Vagina (tissue), 2 donors: ENCODE measurements at regions not wholly inside any gene's neighbourhood (a gene's known extent, or its start where the extent isn't known, plus 50 kb on each side); places are given as distances from the start of the nearest gene placed in this dataset.

Experiments
- DNase-seq, 2 donors: peaks; one replicate each; pipeline ENCODE4 v3.0.0-alpha.2; 2017; ENCODE audit errors: extremely low spot score in 2 of 2
- H3K27ac ChIP-seq: fragments of 200-600 bp; sonication (generic); one replicate; pipeline ENCODE4 v1.5.1; 2019
- H3K27me3 ChIP-seq: fragments of 200-600 bp; sonication (generic); one replicate; pipeline ENCODE4 v1.5.1; 2019
- H3K36me3 ChIP-seq, 2 donors: fragments of 200-600 bp; sonication (generic); one replicate each; pipeline ENCODE4 v1.5.1; 2017 to 2019
- H3K4me1 ChIP-seq: fragments of 200-600 bp; sonication (generic); one replicate; pipeline ENCODE4 v1.5.1; 2019
- H3K4me3 ChIP-seq, 2 donors: fragments of 200-600 bp; sonication (generic); 1 replicate in 1 of 2; 2 replicates in 1 of 2; pipeline ENCODE4 v1.5.1; 2016 to 2019
- H3K9me3 ChIP-seq: fragments of 200-600 bp; sonication (generic); one replicate; pipeline ENCODE4 v1.5.1; 2019
- CTCF ChIP-seq, 3 experiments: fragments of 450-650 bp in 2 of 3; fragments of 200-600 bp in 1 of 3; sonication (generic) in 1 of 3; IDR thresholded peaks; one replicate each; pipeline ENCODE4 v1.5.1; 2017 to 2019; ENCODE audit warnings: antibody characterized with exemption in 3 of 3, mild to moderate bottlenecking in 2 of 3, moderate library complexity in 2 of 3
- POLR2A ChIP-seq, 2 donors: fragments of 450-650 bp; IDR thresholded peaks; one replicate each; pipeline ENCODE4 v1.6.1; 2017; ENCODE audit warnings: antibody characterized with exemption in 2 of 2, mild to moderate bottlenecking in 2 of 2, moderate library complexity in 2 of 2
- POLR2AphosphoS5 ChIP-seq, 2 donors: sonication (generic); formaldehyde crosslinking; IDR thresholded peaks; one replicate each; pipeline ENCODE4 v1.9.0; 2017; ENCODE audit warnings: antibody characterized with exemption in 2 of 2, mild to moderate bottlenecking in 2 of 2, low read depth in 1 of 2; ENCODE audit not compliant: insufficient read depth in 1 of 2
- intact Hi-C: fragments of 100-400 bp; cut with DNase I; formaldehyde crosslinking; loops from one replicate; pipeline ENCODE4 v1.15.1; 2023

GRCh38 chr17:33352526-33352925 is 59.4 kb upstream of the ASIC2 start:
- Histone ChIP-seq H3K4me3 (no peak overlapping the region), H3K27ac (no peak overlapping the region), H3K9me3 (no peaks in the 10 kb centered on the region), H3K4me1 (no peaks in the 10 kb centered on the region), H3K36me3 (no peaks in the 10 kb centered on the region), H3K27me3 (no peaks in the 10 kb centered on the region)
- intact Hi-C loops = no loop called here
- TF ChIP-seq POLR2A (IDR thresholded peaks at IDR 0.05) (no peak), POLR2AphosphoS5 (IDR thresholded peaks at IDR 0.05; ENCODE audit: insufficient read depth in 1 of 2, low read depth in 1 of 2) (no peak), CTCF (IDR thresholded peaks at IDR 0.05) (no peak)
- DNase-seq = no peak

DNA sequence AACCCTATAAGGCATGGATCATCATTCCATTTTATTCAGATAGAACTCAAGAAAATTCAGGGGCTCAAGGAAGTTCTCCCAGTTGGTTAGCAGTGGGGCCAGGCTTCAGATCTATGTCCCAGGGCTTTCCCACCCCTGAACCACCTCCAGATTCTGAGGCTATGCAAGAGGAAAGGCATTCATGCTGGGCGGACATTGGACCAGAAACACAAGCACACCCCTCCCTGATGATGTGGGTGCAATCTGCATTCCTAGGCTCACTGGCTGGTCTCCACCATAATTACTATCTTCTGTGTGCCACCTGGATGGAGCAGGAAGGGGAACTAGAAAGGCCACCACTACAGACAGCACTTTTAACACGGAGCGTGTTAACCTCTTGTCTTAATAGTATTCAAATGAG is 63.2 kb upstream of the ASIC2 start:
- no peaks in the 10 kb centered on the region for H3K27me3 ChIP-seq
- intact Hi-C loops = no loop called here
- H3K9me3 ChIP-seq = no peaks in the 10 kb centered on the region
- TF ChIP-seq POLR2AphosphoS5 (IDR thresholded peaks at IDR 0.05; ENCODE audit: insufficient read depth in 1 of 2, low read depth in 1 of 2) = no peak
- no peak for TF ChIP-seq POLR2A (IDR thresholded peaks at IDR 0.05)
- TF ChIP-seq CTCF (IDR thresholded peaks at IDR 0.05) = no peak
- H3K4me3 ChIP-seq = no peak overlapping the region
- no peaks in the 10 kb centered on the region for H3K4me1 ChIP-seq
- DNase-seq = no peak
- H3K27ac ChIP-seq = no peak overlapping the region
- H3K36me3 ChIP-seq = no peaks in the 10 kb centered on the region

DNA sequence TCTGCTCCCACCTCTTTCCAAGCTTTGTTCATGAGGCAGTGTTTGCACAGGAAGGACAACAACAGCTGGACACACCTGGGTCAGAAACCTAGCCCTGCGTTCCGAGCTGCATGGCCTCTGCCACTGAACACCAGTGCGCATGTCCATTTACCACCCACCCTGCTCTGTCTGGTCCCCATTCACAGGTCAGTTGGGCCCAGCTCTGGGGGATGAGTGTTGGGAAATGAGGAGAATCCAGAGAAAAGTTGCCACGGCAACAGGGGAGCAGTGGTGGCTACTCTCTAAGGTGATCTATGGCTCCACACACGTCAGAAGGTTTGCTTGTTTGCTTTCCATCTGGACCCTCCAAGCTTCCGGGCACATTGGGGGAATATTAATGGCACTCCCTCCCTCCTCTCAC is 70.4 kb upstream of the ASIC2 start:
- Histone ChIP-seq H3K27ac (no peak overlapping the region), H3K9me3 (no peaks in the 10 kb centered on the region), H3K4me1 (no peaks in the 10 kb centered on the region), H3K36me3 (no peaks in the 10 kb centered on the region), H3K4me3 (no peak overlapping the region), H3K27me3 (no peaks in the 10 kb centered on the region)
- intact Hi-C loops = no loop called here
- DNase-seq = no peak
- TF ChIP-seq POLR2AphosphoS5 (IDR thresholded peaks at IDR 0.05; ENCODE audit: insufficient read depth in 1 of 2, low read depth in 1 of 2) (no peak), CTCF (IDR thresholded peaks at IDR 0.05) (no peak), POLR2A (IDR thresholded peaks at IDR 0.05) (no peak)

DNA sequence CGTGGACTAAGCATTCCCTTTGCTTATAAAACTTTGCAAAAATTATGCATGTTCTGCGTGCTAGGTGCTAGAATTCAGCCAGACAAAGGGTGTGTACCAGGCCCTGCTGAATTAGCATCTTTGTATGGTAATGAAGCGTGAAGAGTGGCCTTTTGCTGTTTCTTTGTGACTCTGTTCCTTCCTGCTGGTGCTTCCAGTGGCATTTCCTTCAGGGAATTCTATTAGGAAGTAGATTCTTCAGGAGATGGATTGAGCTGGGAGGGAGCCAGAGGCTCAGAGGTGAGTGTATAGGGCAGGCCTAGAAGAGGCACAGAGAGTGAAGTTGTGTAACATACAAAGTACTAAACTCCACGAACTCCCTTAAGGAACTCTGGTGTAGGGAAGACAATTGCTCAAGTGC is 73.9 kb upstream of the ASIC2 start:
- no peaks in the 10 kb centered on the region for H3K4me1 ChIP-seq
- H3K36me3 ChIP-seq = no peaks in the 10 kb centered on the region
- no peak overlapping the region for H3K27ac ChIP-seq
- intact Hi-C loops = no loop called here
- no peak overlapping the region for H3K4me3 ChIP-seq
- H3K9me3 ChIP-seq = no peaks in the 10 kb centered on the region
- no peaks in the 10 kb centered on the region for H3K27me3 ChIP-seq
- DNase-seq = no peak
- TF ChIP-seq POLR2A (IDR thresholded peaks at IDR 0.05) (no peak), CTCF (IDR thresholded peaks at IDR 0.05) (no peak), POLR2AphosphoS5 (IDR thresholded peaks at IDR 0.05; ENCODE audit: insufficient read depth in 1 of 2, low read depth in 1 of 2) (no peak)

DNA sequence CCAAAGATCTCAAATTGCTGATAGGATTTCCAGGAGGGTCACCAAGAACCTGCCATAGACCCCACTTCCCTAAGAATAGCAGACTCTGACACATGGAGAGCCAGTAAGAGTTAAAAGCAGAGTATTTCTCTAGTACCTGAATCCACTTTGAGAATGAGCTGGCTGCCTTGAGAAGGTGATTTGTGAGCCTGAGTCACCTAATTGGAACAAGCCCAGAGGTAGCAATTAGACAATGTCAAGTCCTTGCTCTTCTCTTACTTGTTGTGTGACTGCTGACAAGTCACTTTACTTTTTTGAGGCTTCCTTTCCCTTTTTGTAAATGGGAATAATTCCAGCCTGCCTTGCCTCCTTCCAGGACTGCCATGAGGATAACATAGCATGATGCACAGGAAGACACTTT is 76.1 kb upstream of the ASIC2 start:
- Histone ChIP-seq H3K4me3 (no peak overlapping the region), H3K36me3 (no peaks in the 10 kb centered on the region), H3K9me3 (no peaks in the 10 kb centered on the region), H3K4me1 (no peaks in the 10 kb centered on the region), H3K27ac (no peak overlapping the region), H3K27me3 (no peaks in the 10 kb centered on the region)
- intact Hi-C loops = no loop called here
- DNase-seq = no peak
- TF ChIP-seq POLR2AphosphoS5 (IDR thresholded peaks at IDR 0.05; ENCODE audit: insufficient read depth in 1 of 2, low read depth in 1 of 2) (no peak), CTCF (IDR thresholded peaks at IDR 0.05) (no peak), POLR2A (IDR thresholded peaks at IDR 0.05) (no peak)
